HepG2 (cell line): ENCODE measurements at regions not wholly inside any gene's neighbourhood (a gene's known extent, or its start where the extent isn't known, plus 50 kb on each side); places are given as distances from the start of the nearest gene placed in this dataset.
A peak's percentile ranks its signal among the peaks of the same experiment; 100 is the strongest.

Experiments
- ATAC-seq: fragments of 200-7000 bp; cut with Tn5 transposase; 3 replicates; pipeline ENCODE4 v1.9.1; 2020; ENCODE audit warnings: mild to moderate bottlenecking, moderate library complexity
- BruUV-seq: library from RNA; stranded (reverse); fragments of 400-500 nt; replicated peaks from 2 replicates; lab custom pipeline; 2021; lab: Mats Ljungman, UMichigan
- CTCF ChIA-PET: fragments of 300-600 bp; formaldehyde crosslinking; extraction: SDS; loops from one replicate; lab custom pipeline; 2021; ENCODE audit warnings: low total read pairs, inconsistent platforms, low intra/inter-chr PET ratio; lab: Yijun Ruan, JAX
- POLR2A ChIA-PET: fragments of 350-600 bp; sonication (Branson Sonifier 250); formaldehyde crosslinking; loops from one replicate; lab custom pipeline; 2020; ENCODE audit warnings: antibody characterized with exemption, inconsistent platforms; lab: Yijun Ruan, JAX
- DNase-seq: peaks from one replicate; pipeline ENCODE4 v3.0.0-alpha.2; 2015; ENCODE audit warnings: low spot score
- FAIRE-seq: peaks from 3 replicates; lab custom pipeline; 2011; peaks lifted over from hg19 to GRCh38; lab: Jason Lieb, UNC
- H2AFZ ChIP-seq: one replicate; pipeline ENCODE4 v1.6.1; 2011; ENCODE audit warnings: low read length, inconsistent platforms
- H3K27ac ChIP-seq: fragments of 300-600 bp; 3 replicates; pipeline ENCODE4 v1.8.0; 2011; ENCODE audit warnings: mixed run types, mild to moderate bottlenecking, mixed read lengths, low read length, inconsistent platforms; ENCODE audit not compliant: insufficient read depth; ENCODE audit errors: extremely low read length
- H3K27me3 ChIP-seq, 2 experiments: fragments of 200-600 bp in 1 of 2; 2 replicates in 1 of 2; 3 replicates in 1 of 2; pipeline versions ENCODE4 v1.6.0 to v1.8.0; 2011; ENCODE audit warnings: low read length in 2 of 2, mild to moderate bottlenecking in 2 of 2, moderate library complexity in 2 of 2, inconsistent platforms in 1 of 2; ENCODE audit not compliant: insufficient read depth in 2 of 2, control insufficient read depth in 1 of 2
- H3K36me3 ChIP-seq, 2 experiments: fragments of 200-600 bp in 1 of 2; replicated peaks in 1 of 2; 2 replicates in 1 of 2; 3 replicates in 1 of 2; pipeline versions ENCODE4 v1.5.1 to v1.8.0; 2011; ENCODE audit warnings: low read length in 2 of 2, inconsistent platforms in 1 of 2; ENCODE audit not compliant: insufficient read depth in 2 of 2, control insufficient read depth in 1 of 2
- H3K4me1 ChIP-seq: 2 replicates; pipeline ENCODE4 v1.5.1; 2012; ENCODE audit warnings: low read length, inconsistent platforms; ENCODE audit not compliant: insufficient read depth
- H3K4me2 ChIP-seq: 2 replicates; pipeline ENCODE4 v1.6.0; 2011; ENCODE audit warnings: low read depth, low read length, inconsistent platforms
- H3K4me3 ChIP-seq, 3 experiments: fragments of 200-600 bp in 1 of 3; sonication (generic), shearing (Covaris generic) in 1 of 3; replicated peaks in 1 of 3; 2 replicates each; pipeline ENCODE4 v1.5.1; 2011 to 2016; ENCODE audit warnings: low read length in 3 of 3, inconsistent platforms in 2 of 3, low read depth in 2 of 3, mild to moderate bottlenecking in 2 of 3, control low read depth in 1 of 3, mixed read lengths in 1 of 3; ENCODE audit not compliant: insufficient read depth in 1 of 3
- H3K79me2 ChIP-seq: one replicate; pipeline ENCODE4 v1.6.1; 2011; ENCODE audit warnings: low read length, inconsistent platforms; ENCODE audit not compliant: insufficient read depth
- H3K9ac ChIP-seq: 2 replicates; pipeline ENCODE4 v1.6.0; 2011; ENCODE audit warnings: mild to moderate bottlenecking, low read depth, low read length, inconsistent platforms; ENCODE audit not compliant: insufficient read depth
- H3K9me3 ChIP-seq: 2 replicates; pipeline ENCODE4 v1.5.1; 2012; ENCODE audit warnings: mild to moderate bottlenecking, low read length
- H4K20me1 ChIP-seq: 2 replicates; pipeline ENCODE4 v1.6.0; 2011; ENCODE audit warnings: inconsistent platforms, mild to moderate bottlenecking, low read length, moderate library complexity; ENCODE audit not compliant: insufficient read depth
- ATF7 ChIP-seq, 2 experiments: fragments of 450-650 bp in 1 of 2; sonication (generic) in 1 of 2; formaldehyde crosslinking in 1 of 2; IDR thresholded peaks; 2 replicates each; pipeline versions ENCODE4 v1.4.0 to v1.6.1; 2016 to 2020; ENCODE audit warnings: antibody characterized with exemption in 1 of 2, mild to moderate bottlenecking in 1 of 2, missing genetic modification reagents in 1 of 2
- CREB1 ChIP-seq, 2 experiments: fragments of 450-650 bp in 1 of 2; IDR thresholded peaks; 2 replicates each; pipeline ENCODE4 v1.6.1; 2016 to 2017; ENCODE audit warnings: control low read depth in 1 of 2, mild to moderate bottlenecking in 1 of 2, missing compliant biosample characterization in 1 of 2, missing genetic modification characterization in 1 of 2
- FOXA1 ChIP-seq, 2 experiments: fragments of 450-650 bp in 1 of 2; sonication (generic) in 1 of 2; formaldehyde crosslinking in 1 of 2; IDR thresholded peaks; 2 replicates each; pipeline versions ENCODE4 v1.4.0 to v1.6.1; 2016 to 2020; ENCODE audit warnings: missing genetic modification reagents in 1 of 2
- KLF6 ChIP-seq: IDR thresholded peaks from 2 replicates; pipeline ENCODE4 v1.8.0; 2016; ENCODE audit warnings: missing biosample characterization, missing genetic modification reagents
- NR2C2 ChIP-seq: sonication (generic); formaldehyde crosslinking; IDR thresholded peaks from 2 replicates; pipeline ENCODE4 v1.4.0; 2020; ENCODE audit warnings: missing genetic modification reagents, mild to moderate bottlenecking, moderate library complexity, borderline replicate concordance
- SMAD9 ChIP-seq: sonication (generic); formaldehyde crosslinking; IDR thresholded peaks from 2 replicates; pipeline ENCODE4 v1.5.1; 2020; ENCODE audit warnings: mild to moderate bottlenecking, missing genetic modification reagents
- YEATS4 ChIP-seq: sonication (generic); formaldehyde crosslinking; IDR thresholded peaks from 2 replicates; pipeline ENCODE4 v1.4.0; 2020; ENCODE audit warnings: missing genetic modification reagents, borderline replicate concordance
- ZBTB38 ChIP-seq: sonication (generic); formaldehyde crosslinking; IDR thresholded peaks from 2 replicates; pipeline ENCODE4 v1.5.1; 2020; ENCODE audit warnings: mild to moderate bottlenecking, missing genetic modification reagents
- ZNF670 ChIP-seq: sonication (generic); formaldehyde crosslinking; IDR thresholded peaks from 2 replicates; pipeline ENCODE4 v1.8.0; 2022; ENCODE audit warnings: mild to moderate bottlenecking, missing genetic modification reagents, borderline replicate concordance
- WGBS: methylation state at CpG from one replicate; pipeline ENCODE4 v1.1.6; 2017; ENCODE audit warnings: low lambda C conversion rate; 5-methylcytosine and 5-hydroxymethylcytosine counted together
- in situ Hi-C: cut with HindIII; loops from 2 replicates; pipeline ENCODE4 v1.10.0; 2017; ENCODE audit warnings: low pct_unique_long_range_greater_than_20kb; ENCODE audit not compliant: extremely low pct_ligation_motif_present
- intact Hi-C: fragments of 100-400 bp; cut with micrococcal nuclease; formaldehyde crosslinking; loops from one replicate; pipeline ENCODE4 v1.10.0; 2022; ENCODE audit not compliant: unreplicated experiment
- TF ChIP-seq, protein P1 (sequence below): sonication (generic); formaldehyde crosslinking; IDR thresholded peaks from 2 replicates; pipeline ENCODE4 v1.4.0; 2020; ENCODE audit warnings: mild to moderate bottlenecking, missing genetic modification reagents
- TF ChIP-seq, protein P2 (sequence below): sonication (generic); formaldehyde crosslinking; IDR thresholded peaks from one replicate; pipeline ENCODE4 v1.5.1; 2020; ENCODE audit warnings: mild to moderate bottlenecking, missing genetic modification reagents; ENCODE audit errors: not compliant biosample characterization
- TF ChIP-seq, protein P3 (sequence below): fragments of 450-650 bp; IDR thresholded peaks from 2 replicates; pipeline ENCODE4 v1.6.1; 2017
- TF ChIP-seq, protein P4 (sequence below): sonication (generic); formaldehyde crosslinking; conservative IDR thresholded peaks from 2 replicates; pipeline ENCODE4 v1.8.0; 2022; ENCODE audit warnings: mild to moderate bottlenecking, moderate library complexity, missing genetic modification reagents

DNA sequence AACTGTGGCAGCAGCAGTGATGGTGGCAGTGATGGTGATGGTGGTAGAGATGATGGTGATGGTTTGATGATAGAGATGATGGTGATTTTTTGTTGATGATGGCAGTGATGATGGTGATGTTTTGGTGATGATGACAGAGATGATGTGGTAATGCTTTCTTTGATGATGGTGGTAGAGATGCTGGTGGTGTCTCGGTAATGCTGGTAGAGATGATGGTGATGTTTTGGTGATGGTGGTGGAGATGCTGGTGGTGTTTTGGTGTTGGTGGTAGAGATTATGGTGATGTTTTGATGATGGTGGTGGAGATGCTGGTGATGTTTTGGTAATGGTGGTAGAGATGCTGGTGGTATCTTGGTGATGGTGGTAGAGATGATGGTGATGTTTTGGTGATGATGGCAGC, 131.6 kb downstream of the NAV1 start:
- Histone ChIP-seq H2AFZ (no peak overlapping the region), H3K9me3 (no peaks in the 10 kb centered on the region), H4K20me1 (no peaks in the 10 kb centered on the region), H3K79me2 (no peaks in the 10 kb centered on the region), H3K27ac (no peak overlapping the region), H3K4me3 (no peak overlapping the region), H3K27me3 (peaks cover 2 to 35% of the 10 kb centered on the region in 2 experiments; a peak in 3 of 5 replicates), H3K4me2 (no peak overlapping the region), H3K4me1 (no peaks in the 10 kb centered on the region), H3K36me3 (no peaks in the 10 kb centered on the region), H3K9ac (no peak overlapping the region)
- ATAC-seq (no peak), DNase-seq (no peak), FAIRE-seq (no peak)
- POLR2A ChIA-PET = no interaction called here
- WGBS = 7% methylated on average over 1 of the region's 1 CpG
- intact Hi-C loops (no loop called here), in situ Hi-C loops (no loop called here)
- CTCF ChIA-PET = no interaction called here
- BruUV-seq = no TSS peak
- TF ChIP-seq FOXA1 (IDR thresholded peaks at IDR 0.05) = peak; percentile 17; the same call in 1 of the 2 replicates
- no peak for TF ChIP-seq FOXA1 (CRISPR knock-in tag; IDR thresholded peaks at IDR 0.05)
- TF ChIP-seq SMAD9 (CRISPR knock-in tag) = no peak
- TF ChIP-seq, protein P1, sequence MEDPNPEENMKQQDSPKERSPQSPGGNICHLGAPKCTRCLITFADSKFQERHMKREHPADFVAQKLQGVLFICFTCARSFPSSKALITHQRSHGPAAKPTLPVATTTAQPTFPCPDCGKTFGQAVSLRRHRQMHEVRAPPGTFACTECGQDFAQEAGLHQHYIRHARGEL (CRISPR knock-in tag) = no peak
- TF ChIP-seq ZBTB38 (CRISPR knock-in tag) = no peak
- TF ChIP-seq, protein P2, sequence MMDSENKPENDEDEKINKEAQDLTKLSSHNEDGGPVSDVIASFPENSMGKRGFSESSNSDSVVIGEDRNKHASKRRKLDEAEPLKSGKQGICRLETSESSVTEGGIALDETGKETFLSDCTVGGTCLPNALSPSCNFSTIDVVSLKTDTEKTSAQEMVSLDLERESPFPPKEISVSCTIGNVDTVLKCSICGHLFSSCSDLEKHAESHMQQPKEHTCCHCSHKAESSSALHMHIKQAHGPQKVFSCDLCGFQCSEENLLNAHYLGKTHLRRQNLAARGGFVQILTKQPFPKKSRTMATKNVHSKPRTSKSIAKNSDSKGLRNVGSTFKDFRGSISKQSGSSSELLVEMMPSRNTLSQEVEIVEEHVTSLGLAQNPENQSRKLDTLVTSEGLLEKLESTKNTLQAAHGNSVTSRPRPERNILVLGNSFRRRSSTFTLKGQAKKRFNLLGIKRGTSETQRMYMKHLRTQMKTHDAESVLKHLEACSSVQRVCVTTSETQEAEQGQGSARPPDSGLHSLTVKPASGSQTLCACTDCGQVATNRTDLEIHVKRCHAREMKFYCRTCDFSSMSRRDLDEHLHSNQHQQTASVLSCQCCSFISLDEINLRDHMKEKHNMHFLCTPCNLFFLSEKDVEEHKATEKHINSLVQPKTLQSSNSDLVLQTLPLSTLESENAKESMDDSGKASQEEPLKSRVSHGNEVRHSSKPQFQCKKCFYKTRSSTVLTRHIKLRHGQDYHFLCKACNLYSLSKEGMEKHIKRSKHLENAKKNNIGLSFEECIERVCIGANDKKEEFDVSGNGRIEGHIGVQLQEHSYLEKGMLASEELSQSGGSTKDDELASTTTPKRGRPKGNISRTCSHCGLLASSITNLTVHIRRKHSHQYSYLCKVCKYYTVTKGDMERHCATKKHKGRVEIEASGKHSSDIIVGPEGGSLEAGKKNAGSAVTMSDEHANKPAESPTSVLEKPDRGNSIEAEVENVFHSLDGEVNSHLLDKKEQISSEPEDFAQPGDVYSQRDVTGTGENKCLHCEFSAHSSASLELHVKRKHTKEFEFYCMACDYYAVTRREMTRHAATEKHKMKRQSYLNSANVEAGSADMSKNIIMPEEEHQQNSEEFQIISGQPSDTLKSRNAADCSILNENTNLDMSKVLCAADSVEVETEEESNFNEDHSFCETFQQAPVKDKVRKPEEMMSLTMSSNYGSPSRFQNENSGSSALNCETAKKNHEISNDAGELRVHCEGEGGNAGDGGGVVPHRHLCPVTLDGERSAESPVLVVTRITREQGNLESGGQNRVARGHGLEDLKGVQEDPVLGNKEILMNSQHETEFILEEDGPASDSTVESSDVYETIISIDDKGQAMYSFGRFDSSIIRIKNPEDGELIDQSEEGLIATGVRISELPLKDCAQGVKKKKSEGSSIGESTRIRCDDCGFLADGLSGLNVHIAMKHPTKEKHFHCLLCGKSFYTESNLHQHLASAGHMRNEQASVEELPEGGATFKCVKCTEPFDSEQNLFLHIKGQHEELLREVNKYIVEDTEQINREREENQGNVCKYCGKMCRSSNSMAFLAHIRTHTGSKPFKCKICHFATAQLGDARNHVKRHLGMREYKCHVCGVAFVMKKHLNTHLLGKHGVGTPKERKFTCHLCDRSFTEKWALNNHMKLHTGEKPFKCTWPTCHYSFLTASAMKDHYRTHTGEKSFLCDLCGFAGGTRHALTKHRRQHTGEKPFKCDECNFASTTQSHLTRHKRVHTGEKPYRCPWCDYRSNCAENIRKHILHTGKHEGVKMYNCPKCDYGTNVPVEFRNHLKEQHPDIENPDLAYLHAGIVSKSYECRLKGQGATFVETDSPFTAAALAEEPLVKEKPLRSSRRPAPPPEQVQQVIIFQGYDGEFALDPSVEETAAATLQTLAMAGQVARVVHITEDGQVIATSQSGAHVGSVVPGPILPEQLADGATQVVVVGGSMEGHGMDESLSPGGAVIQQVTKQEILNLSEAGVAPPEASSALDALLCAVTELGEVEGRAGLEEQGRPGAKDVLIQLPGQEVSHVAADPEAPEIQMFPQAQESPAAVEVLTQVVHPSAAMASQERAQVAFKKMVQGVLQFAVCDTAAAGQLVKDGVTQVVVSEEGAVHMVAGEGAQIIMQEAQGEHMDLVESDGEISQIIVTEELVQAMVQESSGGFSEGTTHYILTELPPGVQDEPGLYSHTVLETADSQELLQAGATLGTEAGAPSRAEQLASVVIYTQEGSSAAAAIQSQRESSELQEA (CRISPR knock-in tag) = no peak
- no peak for TF ChIP-seq ZNF670
- peak; percentile 63 for TF ChIP-seq ATF7 (IDR thresholded peaks at IDR 0.05)
- no peak for TF ChIP-seq ATF7 (CRISPR knock-in tag; IDR thresholded peaks at IDR 0.05)
- TF ChIP-seq YEATS4 (CRISPR knock-in tag) = no peak
- no peak for TF ChIP-seq NR2C2
- TF ChIP-seq, protein P3, sequence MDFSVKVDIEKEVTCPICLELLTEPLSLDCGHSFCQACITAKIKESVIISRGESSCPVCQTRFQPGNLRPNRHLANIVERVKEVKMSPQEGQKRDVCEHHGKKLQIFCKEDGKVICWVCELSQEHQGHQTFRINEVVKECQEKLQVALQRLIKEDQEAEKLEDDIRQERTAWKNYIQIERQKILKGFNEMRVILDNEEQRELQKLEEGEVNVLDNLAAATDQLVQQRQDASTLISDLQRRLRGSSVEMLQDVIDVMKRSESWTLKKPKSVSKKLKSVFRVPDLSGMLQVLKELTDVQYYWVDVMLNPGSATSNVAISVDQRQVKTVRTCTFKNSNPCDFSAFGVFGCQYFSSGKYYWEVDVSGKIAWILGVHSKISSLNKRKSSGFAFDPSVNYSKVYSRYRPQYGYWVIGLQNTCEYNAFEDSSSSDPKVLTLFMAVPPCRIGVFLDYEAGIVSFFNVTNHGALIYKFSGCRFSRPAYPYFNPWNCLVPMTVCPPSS = peak; percentile 92; the same call in 1 of the 2 replicates
- TF ChIP-seq, protein P4, sequence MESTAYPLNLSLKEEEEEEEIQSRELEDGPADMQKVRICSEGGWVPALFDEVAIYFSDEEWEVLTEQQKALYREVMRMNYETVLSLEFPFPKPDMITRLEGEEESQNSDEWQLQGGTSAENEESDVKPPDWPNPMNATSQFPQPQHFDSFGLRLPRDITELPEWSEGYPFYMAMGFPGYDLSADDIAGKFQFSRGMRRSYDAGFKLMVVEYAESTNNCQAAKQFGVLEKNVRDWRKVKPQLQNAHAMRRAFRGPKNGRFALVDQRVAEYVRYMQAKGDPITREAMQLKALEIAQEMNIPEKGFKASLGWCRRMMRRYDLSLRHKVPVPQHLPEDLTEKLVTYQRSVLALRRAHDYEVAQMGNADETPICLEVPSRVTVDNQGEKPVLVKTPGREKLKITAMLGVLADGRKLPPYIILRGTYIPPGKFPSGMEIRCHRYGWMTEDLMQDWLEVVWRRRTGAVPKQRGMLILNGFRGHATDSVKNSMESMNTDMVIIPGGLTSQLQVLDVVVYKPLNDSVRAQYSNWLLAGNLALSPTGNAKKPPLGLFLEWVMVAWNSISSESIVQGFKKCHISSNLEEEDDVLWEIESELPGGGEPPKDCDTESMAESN (CRISPR knock-in tag) = no peak
- TF ChIP-seq KLF6 (CRISPR knock-in tag) = no peak
- peak; percentile 82 for TF ChIP-seq CREB1 (IDR thresholded peaks at IDR 0.05)
- TF ChIP-seq CREB1 (CRISPR knock-in tag; IDR thresholded peaks at IDR 0.05) = no peak
